K562 (cell line): ENCODE measurements at regions not wholly inside any gene's neighbourhood (a gene's known extent, or its start where the extent isn't known, plus 50 kb on each side); places are given as distances from the start of the nearest gene placed in this dataset.

Experiments
- ATAC-seq: fragments of 200-7000 bp; cut with Tn5 transposase; 3 replicates; pipeline ENCODE4 v1.9.1; 2020; ENCODE audit warnings: moderate library complexity
- BruUV-seq: library from RNA; stranded (reverse); fragments of 400-500 nt; replicated peaks from 2 replicates; lab custom pipeline; 2021; lab: Mats Ljungman, UMichigan
- CTCF ChIA-PET: fragments of 300-600 bp; formaldehyde crosslinking; extraction: SDS; loops from one replicate; lab custom pipeline; 2021; ENCODE audit warnings: low intra/inter-chr PET ratio; lab: Yijun Ruan, JAX
- POLR2A ChIA-PET: fragments of 300-600, 350-650 bp; sonication (Branson Sonifier 250); formaldehyde crosslinking; extraction: SDS; loops from one replicate; lab custom pipeline; 2021; ENCODE audit warnings: antibody characterized with exemption, inconsistent platforms; lab: Yijun Ruan, JAX
- DNase-seq, 4 experiments: peaks; one replicate each; pipeline versions ENCODE4 v3.0.0 to v3.0.0-alpha.2; 2011 to 2018; ENCODE audit warnings: low spot score in 3 of 4, mixed read lengths in 3 of 4; ENCODE audit errors: extremely low read depth in 1 of 4
- FAIRE-seq: peaks from 2 replicates; lab custom pipeline; 2011; peaks lifted over from hg19 to GRCh38; lab: Jason Lieb, UNC
- H2AFZ ChIP-seq: 2 replicates; pipeline ENCODE4 v1.6.0; 2011; ENCODE audit warnings: low read depth, low read length, control low read depth, inconsistent platforms
- H3K27ac ChIP-seq: fragments of 200-600 bp; 3 replicates; pipeline ENCODE4 v1.8.0; 2011; ENCODE audit warnings: low read depth, mild to moderate bottlenecking, control low read depth, inconsistent platforms, low read length, moderate library complexity, mixed read lengths; ENCODE audit errors: extremely low read depth
- H3K27me3 ChIP-seq, 2 experiments: fragments of 300-600 bp in 1 of 2; 2 replicates in 1 of 2; 3 replicates in 1 of 2; pipeline versions ENCODE4 v1.6.0 to v1.8.0; 2011; ENCODE audit warnings: inconsistent platforms in 2 of 2, low read length in 2 of 2, mild to moderate bottlenecking in 1 of 2, mixed read lengths in 1 of 2, moderate library complexity in 1 of 2; ENCODE audit not compliant: control insufficient read depth in 2 of 2, insufficient read depth in 2 of 2
- H3K36me3 ChIP-seq: fragments of 300-600 bp; 3 replicates; pipeline ENCODE4 v1.8.0; 2011; ENCODE audit warnings: mild to moderate bottlenecking, low read length, inconsistent platforms; ENCODE audit not compliant: control insufficient read depth, insufficient read depth
- H3K4me1 ChIP-seq, 2 experiments: fragments of 200-600 bp in 1 of 2; replicated peaks in 1 of 2; 2 replicates in 1 of 2; 3 replicates in 1 of 2; pipeline versions ENCODE4 v1.5.1 to v1.8.0; 2011; ENCODE audit warnings: inconsistent platforms in 2 of 2, low read length in 2 of 2, mild to moderate bottlenecking in 1 of 2, mixed read lengths in 1 of 2, moderate library complexity in 1 of 2; ENCODE audit not compliant: control insufficient read depth in 2 of 2, insufficient read depth in 2 of 2
- H3K4me2 ChIP-seq: 2 replicates; pipeline ENCODE4 v1.6.1; 2011; ENCODE audit warnings: low read length, control low read depth, inconsistent platforms, mixed read lengths; ENCODE audit not compliant: insufficient read depth
- H3K4me3 ChIP-seq: fragments of 200-600 bp; sonication (generic), shearing (Covaris generic); 2 replicates; pipeline ENCODE4 v1.5.1; 2016; ENCODE audit warnings: control low read depth, inconsistent platforms
- H3K79me2 ChIP-seq: fragments of 200-600 bp; 3 replicates; pipeline ENCODE4 v1.8.0; 2011; ENCODE audit warnings: low read length, inconsistent platforms; ENCODE audit not compliant: control insufficient read depth, insufficient read depth
- H3K9ac ChIP-seq, 2 experiments: 2 replicates each; pipeline versions ENCODE4 v1.6.0 to v1.6.1; 2011; ENCODE audit warnings: low read depth in 2 of 2, low read length in 2 of 2, control low read depth in 1 of 2, inconsistent platforms in 1 of 2, mild to moderate bottlenecking in 1 of 2, mixed read lengths in 1 of 2; ENCODE audit not compliant: insufficient read depth in 1 of 2
- H3K9me1 ChIP-seq: one replicate; pipeline ENCODE4 v1.6.0; 2011; ENCODE audit warnings: inconsistent platforms, mild to moderate bottlenecking, low read length, moderate library complexity; ENCODE audit not compliant: control insufficient read depth, insufficient read depth
- H3K9me3 ChIP-seq: replicated peaks from 2 replicates; pipeline ENCODE4 v1.5.1; 2011; ENCODE audit warnings: low read depth, low read length, inconsistent platforms; ENCODE audit not compliant: control insufficient read depth, insufficient read depth
- H4K20me1 ChIP-seq: replicated peaks from 2 replicates; pipeline ENCODE4 v1.6.1; 2011; ENCODE audit warnings: low read length, inconsistent platforms, mixed read lengths; ENCODE audit not compliant: control insufficient read depth, insufficient read depth
- ADNP ChIP-seq: fragments of 200-800 bp; sonication (Bioruptor generic); IDR thresholded peaks from 2 replicates; pipeline ENCODE4 v1.6.1; 2016; ENCODE audit warnings: missing genetic modification characterization, missing compliant biosample characterization
- ARNT ChIP-seq, 2 experiments: fragments of 450-650 bp; IDR thresholded peaks; 2 replicates each; pipeline ENCODE4 v1.6.1; 2016; ENCODE audit warnings: mild to moderate bottlenecking in 1 of 2
- GATA2 ChIP-seq: sonication (generic); formaldehyde crosslinking; IDR thresholded peaks from 2 replicates; pipeline ENCODE4 v1.4.0; 2020; ENCODE audit warnings: mild to moderate bottlenecking, missing genetic modification reagents
- HDAC3 ChIP-seq: fragments of 450-650 bp; IDR thresholded peaks from 2 replicates; pipeline ENCODE4 v1.6.1; 2018; ENCODE audit warnings: borderline replicate concordance, mild to moderate bottlenecking, moderate library complexity; ENCODE audit not compliant: partially characterized antibody
- JUN ChIP-seq, 2 experiments: sonication (generic) in 1 of 2; formaldehyde crosslinking in 1 of 2; IDR thresholded peaks; 2 replicates each; pipeline versions ENCODE4 v1.6.1 to v1.8.0; 2012 to 2022; ENCODE audit warnings: borderline replicate concordance in 2 of 2, mild to moderate bottlenecking in 2 of 2, improper control_type of control experiment in 1 of 2, low read depth in 1 of 2, low read length in 1 of 2, missing genetic modification reagents in 1 of 2
- L3MBTL2 ChIP-seq: fragments of 450-650 bp; IDR thresholded peaks from 2 replicates; pipeline ENCODE4 v1.6.1; 2016; ENCODE audit warnings: mild to moderate bottlenecking, moderate library complexity
- LEF1 ChIP-seq: fragments of 450-650 bp; IDR thresholded peaks from 2 replicates; pipeline ENCODE4 v1.6.1; 2016; ENCODE audit warnings: mild to moderate bottlenecking
- MAFK ChIP-seq: IDR thresholded peaks from 2 replicates; pipeline ENCODE4 v1.6.1; 2011; ENCODE audit warnings: low read length, improper control_type of control experiment
- NRF1 ChIP-seq, 2 experiments: fragments of 450-650 bp; IDR thresholded peaks in 1 of 2; conservative IDR thresholded peaks in 1 of 2; 2 replicates each; pipeline ENCODE4 v1.6.1; 2014; ENCODE audit warnings: mild to moderate bottlenecking in 2 of 2
- RCOR1 ChIP-seq, 2 experiments: IDR thresholded peaks; 2 replicates each; pipeline ENCODE4 v1.6.1; 2012; ENCODE audit warnings: low read depth in 2 of 2, low read length in 2 of 2, borderline replicate concordance in 1 of 2, improper control_type of control experiment in 1 of 2
- RNF2 ChIP-seq: sonication (generic); IDR thresholded peaks from 2 replicates; pipeline ENCODE4 v1.6.1; 2016
- SLC30A9 ChIP-seq: fragments of 250-450 bp; sonication (Bioruptor Pico); IDR thresholded peaks from 2 replicates; pipeline ENCODE4 v1.8.0; 2022; ENCODE audit warnings: mild to moderate bottlenecking, moderate library complexity
- SNAPC5 ChIP-seq: fragments of 250-450 bp; sonication (Bioruptor Pico); IDR thresholded peaks from 2 replicates; pipeline ENCODE4 v1.8.0; 2021; ENCODE audit warnings: moderate library complexity, mild to moderate bottlenecking, inconsistent platforms
- SOX6 ChIP-seq: fragments of 450-650 bp; IDR thresholded peaks from 2 replicates; pipeline ENCODE4 v1.6.1; 2014; ENCODE audit warnings: mild to moderate bottlenecking
- ZC3H8 ChIP-seq: fragments of 450-650 bp; IDR thresholded peaks from 2 replicates; pipeline ENCODE4 v1.6.1; 2017
- ZFP30 ChIP-seq: fragments of 250-450 bp; sonication (Bioruptor Pico); IDR thresholded peaks from 2 replicates; pipeline ENCODE4 v1.8.0; 2022; ENCODE audit warnings: moderate library complexity, mild to moderate bottlenecking, inconsistent platforms, borderline replicate concordance
- ZNF511 ChIP-seq: sonication (generic); formaldehyde crosslinking; IDR thresholded peaks from 2 replicates; pipeline ENCODE4 v1.8.0; 2022; ENCODE audit warnings: mild to moderate bottlenecking, missing genetic modification reagents
- ZNF586 ChIP-seq: fragments of 450-650 bp; formaldehyde crosslinking; conservative IDR thresholded peaks from 2 replicates; pipeline ENCODE4 v1.4.0; 2020; ENCODE audit warnings: mild to moderate bottlenecking, moderate library complexity
- ZNF785 ChIP-seq: fragments of 250-450 bp; sonication (Bioruptor Pico); IDR thresholded peaks from 2 replicates; pipeline ENCODE4 v1.4.0; 2020; ENCODE audit warnings: mild to moderate bottlenecking
- WGBS: fragments of 100-300 bp; shearing (Covaris generic); methylation state at CpG from one replicate; pipeline ENCODE4 v1.1.6; 2016; ENCODE audit warnings: low coverage, mixed read lengths; ENCODE audit not compliant: insufficient coverage; ENCODE audit errors: missing lambda C conversion rate; 5-methylcytosine and 5-hydroxymethylcytosine counted together
- in situ Hi-C: fragments of 300-500 bp; cut with MboI; formaldehyde crosslinking; loops from 4 replicates; pipeline ENCODE4 v1.15.0; 2018; ENCODE audit warnings: inconsistent platforms, mixed read lengths
- intact Hi-C: fragments of 100-400 bp; cut with micrococcal nuclease; formaldehyde crosslinking; loops from 2 replicates; pipeline ENCODE4 v1.14.2; 2022
- TF ChIP-seq, protein P1 (sequence below), 2 experiments: IDR thresholded peaks; 2 replicates each; pipeline ENCODE4 v1.6.1; 2012; ENCODE audit warnings: improper control_type of control experiment in 2 of 2, low read depth in 2 of 2, low read length in 2 of 2, borderline replicate concordance in 1 of 2

GRCh38 chr5:171534043-171534895 lies 114.8 kb downstream of the FGF18 start:
- CTCF ChIA-PET: no interaction called here
- Histone ChIP-seq H3K4me2 (peak overlapping the region; percentile 54), H3K9me3 (no peaks in the 10 kb centered on the region), H3K79me2 (no peaks in the 10 kb centered on the region), H3K4me1 (peaks cover 2 to 12% of the 10 kb centered on the region in 2 experiments; a peak in 3 of 5 replicates), H3K4me3 (no peak overlapping the region), H2AFZ (0 out of 2 replicates have a peak overlapping the region, but pooled peaks have one; percentile 17), H3K27ac (peak overlapping the region; percentile 37; the same call in 1 of the 3 replicates), H3K36me3 (no peaks in the 10 kb centered on the region), H3K9me1 (no peaks in the 10 kb centered on the region), H3K9ac (peak overlapping the region in 1 of 2 experiments; percentile 43; a peak in 1 of 4 replicates), H4K20me1 (no peaks in the 10 kb centered on the region), H3K27me3 (peaks cover 4 to 19% of the 10 kb centered on the region in 2 experiments; a peak in 3 of 5 replicates)
- ATAC-seq (peak; percentile 90), FAIRE-seq (peak; percentile 93), DNase-seq (peak; percentile 61 to 83 (median 73))
- no TSS peak for BruUV-seq
- intact Hi-C loops: no loop called here
- in situ Hi-C loops: no loop called here
- 1% methylated on average over 13 of the region's 13 CpGs for WGBS
- POLR2A ChIA-PET: interaction anchor here (0.6 kb wide), 1 partner anchor 1326 kb away, joined by 3 read pairs; no protein-coding TSS in a partner anchor
- no peak for TF ChIP-seq ZNF785
- TF ChIP-seq RCOR1 (IDR thresholded peaks at IDR 0.05; ENCODE audit: borderline replicate concordance in 1 of 2, low read depth in 2 of 2, low read length in 2 of 2): peak in 1 of 2 experiments; percentile 49; a peak in 1 of 4 replicates
- TF ChIP-seq SOX6: peak; percentile 85
- TF ChIP-seq ZNF511 (CRISPR knock-in tag): no peak
- TF ChIP-seq MAFK: peak; percentile 86
- TF ChIP-seq ADNP (tag): no peak
- TF ChIP-seq NRF1 (conservative IDR thresholded peaks at IDR 0.05 in 1 of 2, IDR thresholded peaks at IDR 0.05 in 1 of 2): 0 out of 4 replicates have a peak, but pooled peaks of 1 of the 2 experiments have one; percentile 16
- no peak for TF ChIP-seq RNF2
- peak; percentile 57 for TF ChIP-seq GATA2
- peak; percentile 53; the same call in 1 of the 2 replicates for TF ChIP-seq LEF1
- TF ChIP-seq ZFP30: no peak
- no peak for TF ChIP-seq SLC30A9 (CRISPR knock-in tag)
- TF ChIP-seq ZNF586 (CRISPR knock-in tag): no peak
- no peak for TF ChIP-seq HDAC3
- TF ChIP-seq, protein P1, sequence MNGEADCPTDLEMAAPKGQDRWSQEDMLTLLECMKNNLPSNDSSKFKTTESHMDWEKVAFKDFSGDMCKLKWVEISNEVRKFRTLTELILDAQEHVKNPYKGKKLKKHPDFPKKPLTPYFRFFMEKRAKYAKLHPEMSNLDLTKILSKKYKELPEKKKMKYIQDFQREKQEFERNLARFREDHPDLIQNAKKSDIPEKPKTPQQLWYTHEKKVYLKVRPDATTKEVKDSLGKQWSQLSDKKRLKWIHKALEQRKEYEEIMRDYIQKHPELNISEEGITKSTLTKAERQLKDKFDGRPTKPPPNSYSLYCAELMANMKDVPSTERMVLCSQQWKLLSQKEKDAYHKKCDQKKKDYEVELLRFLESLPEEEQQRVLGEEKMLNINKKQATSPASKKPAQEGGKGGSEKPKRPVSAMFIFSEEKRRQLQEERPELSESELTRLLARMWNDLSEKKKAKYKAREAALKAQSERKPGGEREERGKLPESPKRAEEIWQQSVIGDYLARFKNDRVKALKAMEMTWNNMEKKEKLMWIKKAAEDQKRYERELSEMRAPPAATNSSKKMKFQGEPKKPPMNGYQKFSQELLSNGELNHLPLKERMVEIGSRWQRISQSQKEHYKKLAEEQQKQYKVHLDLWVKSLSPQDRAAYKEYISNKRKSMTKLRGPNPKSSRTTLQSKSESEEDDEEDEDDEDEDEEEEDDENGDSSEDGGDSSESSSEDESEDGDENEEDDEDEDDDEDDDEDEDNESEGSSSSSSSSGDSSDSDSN (IDR thresholded peaks at IDR 0.05; ENCODE audit: borderline replicate concordance in 1 of 2, low read depth in 2 of 2, low read length in 2 of 2): no peak
- no peak for TF ChIP-seq ZC3H8
- TF ChIP-seq ARNT (IDR thresholded peaks at IDR 0.05): 0 out of 4 replicates have a peak, but pooled peaks of 1 of the 2 experiments have one; percentile 54
- no peak for TF ChIP-seq L3MBTL2
- TF ChIP-seq SNAPC5 (CRISPR knock-in tag): no peak
- peak; percentile 36; the same call in 1 of the 2 replicates for TF ChIP-seq JUN (IDR thresholded peaks at IDR 0.05; ENCODE audit: borderline replicate concordance, low read depth, low read length)
- TF ChIP-seq JUN (CRISPR knock-in tag; IDR thresholded peaks at IDR 0.05; ENCODE audit: borderline replicate concordance): no peak
